ENCODE measurements at regions not wholly inside any gene's neighbourhood (a gene's known extent, or its start where the extent isn't known, plus 50 kb on each side); places are given as distances from the start of the nearest gene placed in this dataset.

DNA sequence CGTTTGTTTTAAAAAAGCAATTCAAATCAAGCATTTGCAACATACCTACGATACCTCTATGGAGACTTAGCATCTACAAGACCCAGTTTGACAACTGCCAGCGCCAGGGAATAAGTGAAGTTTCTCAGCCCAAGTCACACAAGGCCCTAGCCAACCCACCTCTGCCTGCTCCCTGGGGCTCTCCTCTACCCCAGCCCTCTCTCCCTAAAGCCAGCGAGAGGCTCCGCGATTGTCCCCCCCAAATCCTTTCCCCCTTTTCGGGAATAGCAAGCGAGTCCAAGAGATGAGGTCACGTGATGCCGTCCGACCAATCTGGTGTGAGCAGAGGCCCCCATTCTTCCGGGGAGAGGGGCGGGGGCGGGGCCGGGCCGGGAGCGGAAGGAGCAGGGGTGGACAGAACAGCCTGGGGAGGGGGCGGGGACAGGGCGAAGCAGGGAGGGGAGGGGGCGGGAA is 102.2 kb upstream of the RAB6C start:
- Histone ChIP-seq H3K9me3 (no peaks in the 10 kb centered on the region), H3K4me3 (peak overlapping the region; percentile 53 to 68 (median 59)), H3K36me3 (no peaks in the 10 kb centered on the region), H3K4me1 (peaks cover 0 to 16% (median 2%) of the 10 kb centered on the region in 4 donors), H3K27me3 (no peaks in the 10 kb centered on the region), H3K27ac (peak overlapping the region; percentile 31 to 75 (median 64))
- peak; percentile 87 to 95 (median 94) for DNase-seq
- no peak for TF ChIP-seq POLR2A (IDR thresholded peaks at IDR 0.05)
- TF ChIP-seq CTCF (IDR thresholded peaks at IDR 0.05): no peak

- peak in 1 of 3 donors; percentile 54 for DNase-seq
- peaks cover 0 to 16% (median 2%) of the 10 kb centered on the region in 4 donors for H3K4me1 ChIP-seq
- H3K4me3 ChIP-seq: peak overlapping the region; percentile 53 to 68 (median 59)
- no peaks in the 10 kb centered on the region for H3K36me3 ChIP-seq
- no peaks in the 10 kb centered on the region for H3K9me3 ChIP-seq
- peak overlapping the region in 3 of 4 donors; percentile 3 to 75 (median 60) for H3K27ac ChIP-seq
- H3K27me3 ChIP-seq: no peaks in the 10 kb centered on the region
- TF ChIP-seq POLR2A (IDR thresholded peaks at IDR 0.05) (no peak), CTCF (IDR thresholded peaks at IDR 0.05) (no peak)
These were observed 101.4 kb upstream of the RAB6C start for GRCh38 chr2:129877795-129878775.

DNA sequence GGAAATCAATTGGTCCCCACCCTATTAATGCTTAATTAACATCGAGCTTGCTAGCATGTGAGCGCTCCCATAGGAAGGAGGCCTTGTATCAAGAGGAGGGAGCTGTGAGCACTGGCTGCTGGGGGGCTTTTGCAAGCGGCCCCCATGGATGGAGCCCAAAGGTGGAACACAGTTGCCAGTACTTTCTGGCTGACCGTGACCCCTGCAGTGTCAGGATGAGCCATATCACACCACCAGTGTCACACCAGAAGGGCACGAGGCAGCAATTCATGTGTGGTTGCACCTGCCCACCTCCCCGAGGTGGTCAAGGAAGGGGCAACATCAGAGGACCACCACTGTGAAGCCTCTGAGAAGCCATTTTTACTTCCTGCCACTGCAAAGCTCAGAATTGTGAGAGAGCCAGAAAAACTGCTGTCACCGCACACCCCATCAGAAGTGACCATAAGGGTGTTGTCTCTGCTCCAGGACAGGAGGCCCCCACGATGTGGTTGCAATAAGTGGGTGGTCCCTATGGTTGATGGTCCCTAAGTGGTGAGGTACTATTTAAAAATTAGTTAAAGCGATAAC is 99.8 kb upstream of the RAB6C start:
- H3K27ac ChIP-seq: no peak overlapping the region
- DNase-seq: peak in 1 of 3 donors; percentile 36
- H3K36me3 ChIP-seq: no peaks in the 10 kb centered on the region
- TF ChIP-seq POLR2A (IDR thresholded peaks at IDR 0.05) (no peak), CTCF (IDR thresholded peaks at IDR 0.05) (no peak)
- H3K27me3 ChIP-seq: no peaks in the 10 kb centered on the region
- H3K4me3 ChIP-seq: no peak overlapping the region
- H3K4me1 ChIP-seq: peaks cover 0 to 16% (median 2%) of the 10 kb centered on the region in 4 donors
- H3K9me3 ChIP-seq: no peaks in the 10 kb centered on the region

DNA sequence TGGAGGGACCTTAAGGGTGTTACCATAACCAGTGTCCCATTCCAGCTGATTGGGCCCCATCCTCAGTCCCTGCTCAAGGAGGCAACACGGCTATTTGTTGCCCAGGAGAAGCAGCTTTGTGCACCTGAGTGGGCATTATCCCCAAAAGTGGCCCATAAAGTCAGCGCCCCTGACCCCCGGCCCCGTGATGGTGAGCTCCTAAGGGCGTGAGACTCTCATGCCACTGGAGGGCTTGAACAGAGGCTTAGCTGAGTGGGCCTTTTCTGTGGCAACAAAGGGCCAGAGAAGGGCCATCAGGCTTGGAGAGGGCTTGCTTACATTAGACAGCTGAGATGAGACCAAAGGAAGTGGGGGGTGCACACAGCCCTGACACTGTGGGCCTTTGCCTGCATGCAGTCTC is 99.2 kb upstream of the RAB6C start:
- H3K4me3 ChIP-seq: no peak overlapping the region
- peak in 1 of 3 donors; percentile 32 for DNase-seq
- H3K4me1 ChIP-seq: peaks cover 0 to 16% (median 2%) of the 10 kb centered on the region in 4 donors
- no peaks in the 10 kb centered on the region for H3K27me3 ChIP-seq
- H3K9me3 ChIP-seq: no peaks in the 10 kb centered on the region
- H3K36me3 ChIP-seq: no peaks in the 10 kb centered on the region
- no peak for TF ChIP-seq POLR2A (IDR thresholded peaks at IDR 0.05)
- TF ChIP-seq CTCF (IDR thresholded peaks at IDR 0.05): no peak
- H3K27ac ChIP-seq: no peak overlapping the region

GRCh38 chr2:129880971-129881370 is 98.5 kb upstream of the RAB6C start:
- peaks cover 0 to 16% (median 2%) of the 10 kb centered on the region in 4 donors for H3K4me1 ChIP-seq
- TF ChIP-seq POLR2A (IDR thresholded peaks at IDR 0.05): no peak
- TF ChIP-seq CTCF (IDR thresholded peaks at IDR 0.05): no peak
- H3K4me3 ChIP-seq: no peak overlapping the region
- no peaks in the 10 kb centered on the region for H3K27me3 ChIP-seq
- no peaks in the 10 kb centered on the region for H3K9me3 ChIP-seq
- peak in 1 of 3 donors; percentile 27 for DNase-seq
- H3K27ac ChIP-seq: no peak overlapping the region
- no peaks in the 10 kb centered on the region for H3K36me3 ChIP-seq

Data from Peyer's patch (tissue), 4 donors.